GM19324 (cell line): ENCODE measurements at regions not wholly inside any gene's neighbourhood (a gene's known extent, or its start where the extent isn't known, plus 50 kb on each side); places are given as distances from the start of the nearest gene placed in this dataset.
"Not testable (repeated sequence)": the region's sequence is repeated elsewhere in the genome, so short reads cannot be mapped to it uniquely, and the experiment has no call there.

Source experiments
- ATAC-seq: cut with Tn5 transposase; IDR thresholded peaks from one replicate; pipeline ENCODE4 v1.9.1; 2021; ENCODE audit warnings: mild to moderate bottlenecking, moderate library complexity; ENCODE audit not compliant: unreplicated experiment, low FRiP score

DNA sequence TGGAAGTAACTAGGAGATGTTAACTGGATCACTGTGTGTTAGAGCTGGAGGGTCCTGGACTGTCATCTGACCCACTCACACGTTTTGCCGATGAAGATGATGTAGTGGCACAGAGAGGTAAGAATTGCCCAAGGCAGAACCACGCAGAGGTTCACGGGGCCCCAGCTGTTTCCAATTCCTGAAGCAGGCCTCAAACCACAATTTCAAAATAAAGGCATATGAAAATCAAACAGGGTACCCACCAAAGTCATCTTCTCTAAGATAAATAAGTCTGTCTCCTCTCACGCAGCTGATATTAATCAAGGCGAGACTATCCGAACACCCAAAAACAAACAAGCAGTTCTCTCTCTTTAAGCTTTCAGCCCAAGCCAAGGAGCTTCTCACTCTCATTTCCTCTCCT, 113.3 kb upstream of the JCAD start:
- ATAC-seq = no peak

GRCh38 chr10:30172091-30172490, 112.7 kb upstream of the JCAD start:
- no peak for ATAC-seq

DNA sequence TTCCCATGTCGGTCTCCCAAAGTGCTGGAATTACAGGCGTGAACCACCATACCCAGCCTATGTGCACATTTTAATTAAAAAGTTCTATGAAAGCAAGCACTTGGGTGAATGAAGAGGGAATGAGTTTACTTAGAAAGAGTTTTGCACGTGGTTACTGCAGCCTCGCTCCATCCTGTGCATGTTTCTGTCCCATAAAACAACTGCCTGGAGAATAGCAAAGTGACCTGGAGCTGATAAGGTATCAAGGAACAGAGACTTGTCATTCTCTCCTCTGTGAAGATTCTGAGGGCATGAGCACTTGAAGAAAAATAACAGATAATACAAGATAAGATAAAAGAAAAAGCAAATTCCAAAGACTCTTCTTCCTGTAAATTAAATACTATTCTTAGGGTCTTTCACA, 112.2 kb upstream of the JCAD start:
- ATAC-seq = no peak

DNA sequence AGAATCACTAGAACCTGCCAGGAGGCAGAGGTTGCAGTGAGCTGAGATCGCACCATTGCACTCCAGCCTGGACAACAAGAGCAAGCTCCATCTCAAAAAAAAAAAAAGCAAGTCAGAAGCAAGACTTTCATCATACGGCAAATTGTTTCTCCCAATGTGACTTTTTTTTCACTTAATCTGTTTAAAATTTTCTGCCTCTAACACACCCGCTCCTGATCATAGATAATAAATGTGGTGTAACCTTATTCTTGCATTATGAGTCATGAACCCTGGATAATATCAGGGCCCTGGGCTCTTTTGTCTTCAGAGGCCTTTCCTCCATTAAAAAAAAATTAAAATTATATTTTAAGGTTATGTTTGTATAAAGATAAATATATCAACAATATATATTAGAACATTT, 111.4 kb upstream of the JCAD start:
- no peak for ATAC-seq

DNA sequence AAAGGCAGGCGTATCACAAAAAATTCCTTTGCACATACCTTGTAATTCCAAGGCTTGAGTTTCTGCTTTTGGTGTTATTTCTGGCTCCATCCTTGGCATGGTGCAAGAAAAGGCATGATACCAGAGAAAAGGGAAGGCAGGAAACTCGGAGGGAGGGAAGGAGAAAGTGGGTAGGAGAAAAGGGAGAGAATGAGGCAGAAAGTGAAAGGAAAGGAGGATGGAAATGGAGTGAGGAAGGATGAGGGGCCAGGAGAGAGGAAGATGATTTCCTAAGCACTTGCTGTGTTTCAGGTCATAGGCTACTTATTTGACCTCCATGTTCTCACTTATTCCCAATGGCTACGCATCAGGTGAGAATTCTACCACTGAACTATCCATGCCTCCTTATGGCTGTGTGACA, 110.8 kb upstream of the JCAD start:
- ATAC-seq = no peak

- ATAC-seq = no peak
Measured at GRCh38 chr10:30169342-30169741, 110.0 kb upstream of the JCAD start.

DNA sequence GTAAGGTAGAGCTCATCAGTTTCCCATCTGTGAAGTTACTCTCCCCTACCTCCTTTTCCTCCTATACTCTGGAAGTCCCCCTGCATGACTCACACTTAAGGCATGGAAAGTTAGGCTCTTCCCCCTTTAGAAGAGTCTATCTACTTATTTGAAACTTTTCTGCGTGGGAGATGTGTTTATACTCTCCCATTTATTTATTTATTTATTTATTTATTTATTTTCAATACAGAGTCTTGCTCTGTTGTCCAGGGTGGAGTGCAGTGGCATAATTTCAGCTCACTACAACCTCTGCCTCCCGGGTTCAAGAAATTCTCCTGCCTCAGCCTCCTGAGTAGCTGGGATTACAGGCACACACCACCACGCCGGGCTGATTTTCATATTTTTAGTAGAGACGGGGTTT, 107.5 kb upstream of the JCAD start:
- no peak for ATAC-seq

- ATAC-seq = not testable (repeated sequence)
Measured at GRCh38 chr10:30163410-30163809, 104.0 kb upstream of the JCAD start.

DNA sequence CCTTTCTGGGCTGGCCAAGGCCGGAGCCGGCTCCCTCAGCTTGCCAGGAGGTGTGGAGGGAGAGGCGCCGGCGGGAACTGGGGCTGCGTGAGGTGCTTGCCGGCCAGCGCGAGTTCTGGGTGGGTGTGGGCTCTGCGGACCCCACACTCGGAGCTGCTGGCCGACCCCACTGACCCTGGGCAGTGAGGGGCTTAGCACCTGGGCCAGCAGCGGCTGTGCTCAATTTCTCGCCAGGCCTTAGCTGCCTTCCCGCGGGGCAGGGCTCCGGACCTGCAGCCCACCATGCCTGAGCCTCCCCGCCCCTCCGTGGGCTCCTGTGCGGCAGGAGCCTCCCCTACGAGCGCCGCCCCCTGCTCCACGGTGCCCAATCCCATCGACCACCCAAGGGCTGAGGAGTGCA, 103.4 kb upstream of the JCAD start:
- not testable (repeated sequence) for ATAC-seq

DNA sequence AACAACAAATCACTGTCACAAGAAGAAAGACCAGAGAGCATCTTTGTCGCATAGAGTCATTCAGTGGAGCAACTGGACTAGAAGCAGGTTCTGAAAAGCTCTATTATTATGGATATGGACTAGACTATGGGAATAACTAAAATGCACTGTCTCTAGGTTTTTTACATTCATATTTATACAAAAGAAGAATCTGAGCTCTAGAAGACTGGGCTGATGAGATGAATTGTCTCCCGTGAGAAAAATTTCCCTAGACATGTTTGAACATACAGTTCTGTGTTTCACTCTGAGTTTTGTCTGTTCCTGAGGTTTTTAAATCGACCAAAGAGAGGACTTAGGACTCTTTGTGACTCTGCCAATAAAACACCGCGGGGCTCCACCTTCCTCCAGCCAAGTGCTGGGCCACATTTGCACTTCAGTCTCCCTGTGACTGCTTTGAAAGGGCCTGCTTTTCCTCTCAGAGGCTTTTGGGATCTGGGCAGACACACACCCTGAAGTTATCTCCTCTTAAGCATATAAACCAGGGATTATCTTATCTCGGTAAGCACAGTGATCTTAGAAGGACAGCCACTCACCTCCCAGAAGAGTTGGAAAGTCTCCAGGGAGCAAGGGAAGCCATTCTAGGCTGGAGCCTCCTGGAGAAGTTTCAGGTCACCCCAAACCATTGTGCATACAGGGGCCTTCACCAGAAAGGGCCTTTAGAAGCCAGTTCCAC, 101.0 kb upstream of the JCAD start:
- ATAC-seq = no peak

DNA sequence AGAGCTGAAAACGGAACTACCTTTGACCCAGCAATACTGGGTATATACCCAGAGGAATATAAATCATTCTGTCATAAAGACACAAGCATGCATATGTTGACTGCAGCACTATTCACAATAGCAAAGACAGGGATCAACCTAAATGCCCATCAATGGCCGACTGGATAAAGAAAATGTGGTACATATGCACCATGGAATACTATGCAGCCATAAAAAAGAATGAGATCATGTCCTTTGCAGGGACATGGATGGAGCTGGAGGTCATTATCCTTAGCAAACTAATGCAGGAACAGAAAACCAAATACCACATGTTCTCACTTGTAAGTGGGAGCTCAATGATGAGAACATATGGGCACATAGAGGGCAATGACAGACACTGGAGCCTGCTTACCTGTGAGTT, 100.2 kb upstream of the JCAD start:
- ATAC-seq = not testable (repeated sequence)

- no peak for ATAC-seq
Measured at GRCh38 chr10:30158325-30158960, 99.1 kb upstream of the JCAD start.

- ATAC-seq = no peak
Measured at GRCh38 chr10:30155401-30155800, 96.0 kb upstream of the JCAD start.

DNA sequence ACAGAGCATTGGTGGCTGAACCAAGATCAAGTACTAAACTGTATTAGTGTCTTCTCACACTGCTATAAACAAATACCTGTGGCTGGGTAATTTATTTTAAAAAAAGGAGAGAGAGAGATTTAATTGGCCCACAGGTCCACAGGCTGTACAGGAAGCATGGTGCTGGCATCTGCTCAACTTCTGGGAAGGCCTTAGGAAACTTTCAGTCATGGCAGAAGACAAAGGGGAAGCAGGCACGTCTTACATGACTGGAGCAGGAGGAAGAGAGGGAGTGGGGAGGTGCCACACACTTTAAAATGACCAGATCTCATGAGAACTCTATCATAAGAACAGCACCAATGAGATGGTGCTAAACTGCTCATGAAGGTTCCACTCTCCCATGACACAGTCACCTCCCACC, 95.2 kb upstream of the JCAD start:
- no peak for ATAC-seq

DNA sequence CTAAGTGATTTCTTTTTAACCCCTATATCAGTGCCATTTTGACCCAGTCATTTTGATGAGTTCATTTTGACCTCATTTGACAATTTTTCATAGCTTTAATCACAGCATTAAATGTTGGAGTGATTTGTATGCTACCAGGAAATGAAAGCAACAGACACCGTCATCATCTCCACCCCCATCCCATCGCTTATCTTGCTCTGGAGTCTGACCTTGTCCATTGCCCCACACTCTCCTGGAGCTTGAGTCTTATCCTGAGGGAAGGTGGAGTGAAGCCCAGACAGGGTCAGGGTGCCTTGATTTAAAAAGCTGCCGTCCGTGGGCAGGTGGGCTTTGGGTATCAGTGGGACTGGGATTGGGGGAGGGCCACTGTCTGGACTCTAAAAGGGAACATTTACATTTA, 94.7 kb upstream of the JCAD start:
- no peak for ATAC-seq

GRCh38 chr10:30151581-30152389, 92.4 kb upstream of the JCAD start:
- no peak for ATAC-seq

DNA sequence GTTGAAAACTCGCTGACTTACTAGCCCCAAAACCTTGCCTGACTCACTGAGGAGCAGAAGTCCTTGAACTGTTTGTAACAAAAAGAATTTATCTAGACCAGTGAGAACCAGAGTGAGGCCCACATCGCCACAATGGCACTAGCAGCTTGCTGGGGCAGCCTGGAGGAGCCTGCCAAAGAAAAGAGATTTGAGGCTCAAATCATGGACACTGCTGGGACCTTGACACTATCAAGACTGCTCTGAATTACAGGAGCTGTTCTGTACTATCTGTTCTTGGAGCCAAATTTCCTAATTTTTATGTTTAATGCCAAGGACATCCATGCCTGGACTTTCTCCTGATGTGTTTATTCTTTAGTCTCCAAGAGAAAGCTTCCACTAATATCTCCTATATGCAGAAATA, 82.0 kb upstream of the JCAD start:
- no peak for ATAC-seq

- ATAC-seq = no peak
Measured at GRCh38 chr10:30134171-30134945, 75.0 kb upstream of the JCAD start.

DNA sequence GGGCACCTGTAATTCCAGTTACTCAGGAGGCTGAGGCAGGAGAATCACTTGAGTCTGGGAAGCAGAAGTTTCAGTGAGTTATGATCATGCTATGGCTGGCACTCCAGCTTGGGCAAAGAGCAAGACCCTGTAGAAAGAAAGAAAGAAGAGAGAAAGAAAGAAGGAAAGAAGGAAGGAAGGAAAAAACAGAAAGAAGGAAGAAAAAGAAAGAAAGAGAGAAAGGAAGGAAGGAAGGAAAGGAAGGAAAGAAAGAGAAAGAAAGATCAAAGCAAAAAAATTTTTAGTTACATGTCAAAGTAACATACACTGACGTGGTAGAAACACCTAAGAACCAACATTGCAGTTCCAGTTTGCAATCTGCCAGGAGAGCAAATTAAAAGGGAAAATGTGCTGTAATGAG, 73.8 kb upstream of the JCAD start:
- ATAC-seq = no peak

DNA sequence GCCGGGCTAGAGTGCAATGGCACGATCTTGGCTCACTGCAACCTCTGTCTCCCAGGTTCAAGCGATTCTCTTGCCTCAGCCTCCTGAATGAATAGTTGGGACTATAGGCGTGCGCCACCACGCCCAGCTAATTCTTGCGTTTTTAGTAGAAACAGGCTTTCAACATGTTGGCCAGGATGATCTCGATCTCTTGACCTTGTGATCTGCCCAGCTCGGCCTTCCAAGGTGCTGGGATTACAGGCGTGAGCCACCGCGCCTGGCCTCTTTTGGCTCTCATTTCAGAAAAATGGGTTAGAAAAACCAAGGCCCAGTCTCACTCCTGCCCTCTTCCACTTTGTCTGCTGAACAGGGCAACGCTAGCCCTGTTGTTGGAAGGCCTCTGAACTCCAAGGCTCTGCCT, 72.0 kb upstream of the JCAD start:
- not testable (repeated sequence) for ATAC-seq

DNA sequence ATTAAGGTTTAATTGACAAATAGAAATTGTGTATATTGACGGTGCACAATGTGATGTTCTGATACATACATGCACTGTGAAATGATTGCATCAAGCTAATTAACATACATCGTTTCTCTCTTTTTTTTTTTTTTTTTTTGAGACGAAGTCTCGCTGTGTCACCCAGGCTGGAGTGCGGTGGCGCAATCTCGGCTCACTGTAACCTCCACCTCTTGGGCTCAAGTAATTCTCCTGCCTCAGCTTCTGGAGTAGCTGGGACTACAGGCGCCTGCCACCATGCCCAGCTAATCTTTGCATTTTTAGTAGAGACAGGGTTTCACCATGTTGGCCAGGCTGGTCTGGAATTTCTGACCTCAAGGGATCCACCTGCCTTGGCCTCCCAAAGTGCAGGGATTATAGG, 69.9 kb upstream of the JCAD start:
- ATAC-seq = not testable (repeated sequence)
